GM18868 (cell line): ENCODE measurements at regions not wholly inside any gene's neighbourhood (a gene's known extent, or its start where the extent isn't known, plus 50 kb on each side); places are given as distances from the start of the nearest gene placed in this dataset.

Experiments used
- ATAC-seq: cut with Tn5 transposase; IDR thresholded peaks from one replicate; pipeline ENCODE4 v1.9.1; 2021; ENCODE audit warnings: mild to moderate bottlenecking, moderate library complexity; ENCODE audit not compliant: unreplicated experiment

DNA sequence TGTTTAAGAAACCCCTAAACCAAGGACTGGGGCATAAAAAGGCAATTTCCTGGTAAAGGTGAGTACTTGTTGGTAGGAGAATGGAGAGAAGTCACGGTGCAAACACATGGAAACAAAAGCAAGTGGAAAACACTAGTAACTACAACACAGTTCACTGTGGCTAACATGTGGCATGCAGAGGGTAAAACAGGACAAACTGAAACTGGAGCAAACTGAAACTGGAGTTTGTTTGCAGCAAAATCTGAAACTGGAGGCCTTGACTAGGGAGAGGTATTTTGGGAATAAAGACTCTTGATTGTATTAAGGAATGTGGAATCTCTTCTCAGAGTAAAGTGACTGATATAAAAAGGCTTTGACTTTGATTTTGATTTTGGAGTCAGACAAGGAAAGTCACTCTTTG is 376.3 kb upstream of the PRMT6 start:
- ATAC-seq = no peak

DNA sequence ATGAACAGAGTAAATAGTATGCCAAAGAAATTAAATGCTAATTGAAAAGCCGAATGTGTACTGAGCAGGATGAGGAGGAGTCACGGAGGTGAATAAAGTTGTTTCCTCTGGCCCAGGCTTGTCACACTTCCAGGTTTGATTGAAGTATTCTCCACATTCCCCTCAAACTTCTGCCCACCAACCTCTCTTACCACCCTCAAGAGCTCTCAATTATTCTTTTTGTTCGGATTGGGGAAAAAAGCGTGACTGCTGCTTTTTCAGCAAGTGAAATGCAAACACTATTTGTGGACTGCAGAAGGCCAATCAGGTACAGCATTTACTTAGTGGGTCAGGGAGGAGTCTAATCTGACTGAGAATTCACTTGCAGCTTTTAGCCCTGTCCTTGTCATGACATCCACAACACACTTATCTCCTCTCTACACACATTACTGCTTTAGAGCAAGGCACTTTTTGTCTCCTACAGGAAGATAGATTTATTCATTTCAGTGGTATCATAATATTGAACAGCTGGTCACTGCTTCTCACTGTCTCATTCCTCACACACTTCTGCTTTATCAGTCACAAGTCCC is 375.6 kb upstream of the PRMT6 start:
- ATAC-seq = no peak

DNA sequence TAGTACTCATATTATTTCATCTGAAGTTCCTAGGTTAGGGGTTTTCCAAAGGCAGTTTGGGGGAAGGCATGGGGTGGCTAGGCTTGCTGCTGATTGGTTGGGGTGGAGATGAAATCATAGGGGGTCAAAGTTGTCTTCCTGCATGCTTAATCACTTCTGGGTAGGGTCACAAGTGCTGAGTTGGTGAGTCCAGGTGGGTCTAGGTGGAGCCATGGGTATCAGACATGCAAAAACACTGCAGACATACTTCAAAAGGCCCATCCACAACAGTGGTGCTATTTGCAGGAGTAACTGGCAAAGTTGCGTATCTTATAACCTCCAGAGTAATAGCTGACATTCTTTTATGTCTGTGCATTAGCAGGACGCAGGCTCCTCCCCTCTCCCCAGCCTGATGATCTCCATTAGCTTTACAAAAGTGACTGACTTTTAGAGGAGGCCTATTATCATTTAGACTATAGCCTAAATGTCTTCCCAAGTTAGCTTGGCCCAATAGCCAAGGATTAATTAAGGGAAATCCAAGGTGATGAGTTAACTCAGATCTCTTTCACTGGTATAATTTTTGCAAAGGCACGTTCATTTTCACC is 374.4 kb upstream of the PRMT6 start:
- ATAC-seq = no peak

DNA sequence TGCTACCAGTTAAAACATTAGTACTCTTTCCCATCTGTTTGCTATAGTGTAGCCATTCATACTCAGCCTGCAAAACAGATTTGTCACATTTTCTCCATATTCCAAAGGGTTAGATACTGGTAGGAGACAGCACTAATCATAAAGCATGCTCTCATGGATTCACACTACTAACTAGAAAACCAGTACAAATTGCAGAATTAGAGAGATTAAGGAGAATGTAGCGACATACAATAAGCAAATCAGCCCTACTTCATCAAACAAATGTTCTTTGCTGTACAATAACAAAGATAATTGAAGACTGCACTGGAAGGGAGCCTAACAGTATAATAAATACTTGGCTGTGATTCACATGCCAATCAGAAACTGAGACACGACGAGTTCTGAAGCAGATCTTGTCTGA is 368.0 kb upstream of the PRMT6 start:
- ATAC-seq = no peak

DNA sequence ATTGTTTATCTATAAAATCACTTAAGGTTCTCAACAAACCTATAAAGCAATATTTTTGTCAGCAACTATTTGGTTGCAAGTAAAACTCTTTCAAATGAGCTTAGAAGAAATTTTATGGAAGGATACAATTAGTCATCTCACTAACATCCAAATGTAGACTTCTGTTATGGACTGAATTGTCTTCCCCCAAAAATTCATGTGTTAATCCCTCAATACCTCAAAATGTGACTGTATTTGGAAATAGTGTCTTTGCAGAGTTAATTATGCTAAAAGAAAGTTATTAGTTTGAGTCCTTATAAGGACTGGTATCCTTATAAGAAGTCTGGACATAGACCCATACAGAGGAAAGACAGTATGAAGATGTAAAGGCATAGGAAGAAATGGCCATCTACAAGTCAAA is 357.8 kb upstream of the PRMT6 start:
- ATAC-seq = no peak

DNA sequence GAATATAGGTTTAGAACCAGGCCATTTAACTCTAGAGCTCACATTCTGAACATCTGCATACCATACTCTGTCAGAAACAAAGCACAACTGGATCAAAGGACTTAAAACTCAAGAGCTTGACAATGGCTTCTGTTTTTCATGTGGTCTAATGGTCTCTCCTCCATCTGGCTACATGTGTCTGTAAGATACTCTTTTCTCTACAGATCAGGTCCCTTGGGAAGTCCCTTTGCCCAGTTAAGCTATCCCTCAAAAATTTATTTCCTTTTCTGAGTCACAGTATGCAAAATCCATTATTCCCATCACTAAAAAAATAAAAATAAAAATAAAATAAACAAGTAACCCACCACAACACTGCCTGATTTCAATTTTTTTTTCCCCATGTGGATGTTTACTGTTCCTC is 357.0 kb upstream of the PRMT6 start:
- no peak for ATAC-seq

DNA sequence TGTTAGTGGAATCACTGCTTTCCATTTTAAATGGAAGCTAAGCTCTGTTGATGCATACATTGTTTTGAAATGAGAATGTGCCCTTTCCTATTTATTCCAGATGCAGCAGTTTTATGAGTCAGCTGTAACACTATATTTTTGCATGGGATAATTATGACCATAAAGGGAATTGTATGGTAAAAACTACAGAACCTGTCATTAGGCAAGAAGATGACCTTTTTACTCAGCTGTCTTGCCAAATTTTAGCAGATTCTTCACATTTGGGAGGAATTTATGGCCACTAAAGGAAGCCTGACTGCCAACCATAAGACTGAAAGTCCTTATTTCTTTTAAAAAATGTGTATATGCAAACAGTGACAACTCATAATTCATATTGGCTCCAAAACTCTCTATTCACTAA is 356.3 kb upstream of the PRMT6 start:
- ATAC-seq = no peak

DNA sequence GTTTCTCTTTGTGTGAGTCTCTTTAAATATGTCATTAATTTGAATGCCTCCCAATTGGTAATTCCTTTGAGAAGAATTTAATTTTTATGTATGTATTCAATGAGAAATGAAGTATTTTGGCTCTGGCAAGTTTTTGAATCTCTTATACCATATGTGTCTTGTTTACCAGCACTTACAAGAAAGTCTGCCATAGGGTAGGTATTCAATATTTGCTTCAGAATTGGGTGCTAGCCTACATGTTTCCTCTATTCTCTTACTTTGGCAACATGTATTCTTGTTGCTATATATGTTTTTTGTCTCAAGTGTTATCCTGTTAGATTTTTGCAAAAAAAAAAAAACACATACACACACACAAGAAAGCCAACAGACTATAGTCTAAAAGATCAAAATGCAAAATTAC is 350.5 kb upstream of the PRMT6 start:
- ATAC-seq = no peak

DNA sequence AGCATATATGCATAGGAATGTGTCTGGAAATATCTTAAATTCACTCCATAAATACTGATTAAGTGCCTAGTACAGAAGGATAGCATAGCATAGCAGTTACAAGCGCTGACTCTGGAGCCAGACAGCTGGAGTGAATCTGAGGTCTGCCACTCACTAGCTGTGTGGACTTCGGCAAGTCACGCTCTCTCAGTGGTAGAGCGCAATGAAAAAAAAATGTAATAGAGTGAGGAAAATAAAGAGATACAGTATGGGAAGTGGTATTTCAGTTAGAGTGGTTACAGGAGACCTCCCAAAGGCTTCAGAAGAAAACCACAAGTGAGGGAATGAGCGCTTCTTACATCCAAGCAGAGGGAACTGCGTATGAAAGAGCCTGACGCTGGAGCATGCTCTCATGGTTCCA is 338.9 kb upstream of the PRMT6 start:
- ATAC-seq = no peak

DNA sequence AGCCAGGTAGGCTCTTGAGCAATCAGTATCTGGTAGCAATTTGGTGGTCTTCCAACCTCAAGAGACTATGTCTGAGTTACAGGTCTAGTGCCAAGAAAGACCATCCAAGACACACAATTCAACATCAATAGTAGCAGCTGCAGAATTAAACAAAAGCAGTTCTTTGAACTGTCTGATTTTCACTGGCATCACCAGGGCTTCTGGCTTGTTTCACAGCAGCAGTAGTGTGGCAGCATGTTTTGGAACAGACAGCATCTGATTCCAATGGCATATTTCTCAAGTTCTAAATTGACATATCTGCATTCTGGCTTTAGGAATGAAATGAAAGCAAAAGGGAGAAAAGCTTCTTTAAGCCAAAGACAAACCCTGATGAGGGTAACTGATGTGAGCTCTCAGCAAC is 334.7 kb upstream of the PRMT6 start:
- no peak for ATAC-seq

DNA sequence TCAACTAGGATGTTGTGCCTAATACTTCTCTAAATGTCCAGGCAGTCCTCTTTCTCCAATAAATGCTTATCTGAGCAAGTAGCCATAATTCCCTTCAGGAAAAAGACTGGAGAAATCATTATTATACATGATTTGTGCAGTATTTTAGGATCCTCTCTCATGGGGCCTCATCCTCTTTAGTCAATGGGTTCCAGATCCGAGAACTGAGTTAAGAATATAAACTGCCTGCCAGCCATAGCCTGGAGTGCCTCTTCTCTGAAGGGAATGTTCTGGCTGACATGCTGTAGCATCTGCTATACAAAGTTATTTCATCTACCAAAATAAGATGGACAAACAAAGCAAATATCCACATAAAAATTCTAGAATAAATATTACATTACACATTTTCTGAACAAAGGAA is 334.0 kb upstream of the PRMT6 start:
- no peak for ATAC-seq

DNA sequence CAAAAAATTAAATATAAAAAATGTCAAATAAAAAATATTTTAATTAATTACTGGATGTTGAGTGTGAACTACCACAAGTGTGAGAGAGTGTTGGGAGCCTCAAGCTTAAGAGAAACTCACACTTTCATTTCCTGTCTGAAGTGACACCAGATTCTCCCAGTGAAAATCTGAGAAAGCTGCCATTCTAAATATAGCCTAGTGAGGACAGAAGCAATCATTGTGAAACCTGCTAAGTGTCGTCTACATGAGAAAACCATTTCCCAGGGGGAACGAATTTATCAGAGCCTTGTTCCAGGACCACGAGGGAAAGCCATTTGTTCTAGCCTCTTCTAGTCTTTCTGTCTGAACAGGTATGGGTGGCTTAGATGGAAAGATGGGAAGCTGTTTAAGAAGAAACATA is 329.3 kb upstream of the PRMT6 start:
- ATAC-seq = peak; percentile 95

DNA sequence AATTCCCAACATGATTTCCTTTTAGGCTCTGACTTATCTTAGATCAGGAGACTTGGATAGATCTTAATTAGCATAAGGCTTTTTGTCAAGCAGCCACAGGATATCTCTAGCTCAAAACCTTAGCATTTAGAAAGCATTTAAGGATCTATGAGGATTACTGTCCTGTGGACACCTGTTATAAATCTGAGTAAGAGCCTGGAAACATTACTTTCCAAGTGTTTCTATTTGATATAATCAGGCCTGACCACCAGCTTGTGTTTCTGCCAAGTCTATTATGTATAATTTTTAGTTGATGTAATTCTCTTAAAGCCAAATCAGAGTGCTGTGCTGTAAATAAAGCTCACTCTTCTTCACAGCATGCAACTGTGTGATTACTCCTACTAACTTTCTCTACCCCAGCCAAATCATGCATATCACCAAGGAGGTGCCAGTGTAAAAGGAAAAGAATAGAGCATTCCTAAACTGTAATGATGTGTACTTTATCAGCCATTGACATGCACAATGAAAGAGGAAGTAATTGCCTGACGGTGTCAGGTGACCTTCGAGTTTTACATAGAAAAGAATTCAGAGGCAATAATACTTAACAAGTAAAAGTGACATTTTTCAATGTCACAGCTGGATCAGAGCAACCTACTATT is 309.9 kb upstream of the PRMT6 start:
- ATAC-seq = no peak

DNA sequence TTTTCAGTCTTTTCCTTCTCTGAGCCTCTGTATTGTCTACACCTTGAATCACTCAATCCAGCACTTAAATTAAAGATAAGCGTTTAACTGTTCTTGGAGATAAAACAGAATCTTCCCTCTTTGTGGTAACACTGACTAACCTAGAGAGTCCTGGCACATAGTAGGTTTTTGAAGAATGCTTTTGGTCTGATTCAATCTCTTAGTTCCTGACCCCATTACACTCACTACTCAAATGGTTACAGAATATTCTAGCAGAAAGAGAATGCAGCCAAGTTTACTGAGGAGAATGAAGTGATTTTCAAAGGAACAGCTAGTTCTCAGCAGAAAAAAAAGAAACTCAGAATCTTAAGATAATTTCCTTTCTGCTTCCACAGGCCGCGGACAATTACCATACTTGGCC is 309.2 kb upstream of the PRMT6 start:
- ATAC-seq = no peak

DNA sequence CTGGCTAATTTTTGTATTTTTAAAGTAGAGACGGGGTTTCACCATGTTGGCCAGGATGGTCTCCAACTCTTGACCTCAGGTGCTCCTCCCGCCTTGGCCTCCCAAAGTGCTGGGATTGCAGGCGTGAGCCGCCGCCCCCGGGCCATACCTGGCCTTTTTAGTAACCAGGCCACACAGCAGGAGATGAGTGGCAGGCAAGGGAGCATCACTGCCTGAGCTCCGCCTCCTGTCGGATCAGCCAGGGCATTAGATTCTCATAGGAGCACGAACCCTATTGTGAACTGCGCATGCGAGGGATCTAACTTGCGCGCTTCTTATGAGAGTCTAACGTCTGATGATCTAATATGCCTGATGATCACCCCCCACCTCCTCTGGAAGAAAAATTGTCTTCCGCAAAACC is 308.7 kb upstream of the PRMT6 start:
- ATAC-seq = no peak

DNA sequence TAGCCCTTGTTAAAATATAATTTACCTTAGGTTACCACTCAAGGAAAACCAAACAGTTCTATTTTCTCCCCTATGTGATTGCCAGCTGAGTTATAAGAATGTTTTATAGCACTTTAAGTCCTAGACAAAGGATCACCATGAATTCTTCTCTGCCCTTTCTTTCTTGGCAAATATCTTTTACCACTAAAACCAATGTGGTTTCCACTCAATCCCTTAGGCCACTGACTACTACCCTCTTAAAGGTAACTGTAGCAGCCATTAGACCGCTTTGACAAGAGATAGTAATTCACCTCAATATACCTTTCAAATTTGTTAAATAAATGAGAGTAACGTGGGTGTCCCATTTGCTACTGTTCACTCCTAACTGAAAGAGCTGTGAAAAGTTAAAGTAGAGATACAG is 307.9 kb upstream of the PRMT6 start:
- no peak for ATAC-seq

DNA sequence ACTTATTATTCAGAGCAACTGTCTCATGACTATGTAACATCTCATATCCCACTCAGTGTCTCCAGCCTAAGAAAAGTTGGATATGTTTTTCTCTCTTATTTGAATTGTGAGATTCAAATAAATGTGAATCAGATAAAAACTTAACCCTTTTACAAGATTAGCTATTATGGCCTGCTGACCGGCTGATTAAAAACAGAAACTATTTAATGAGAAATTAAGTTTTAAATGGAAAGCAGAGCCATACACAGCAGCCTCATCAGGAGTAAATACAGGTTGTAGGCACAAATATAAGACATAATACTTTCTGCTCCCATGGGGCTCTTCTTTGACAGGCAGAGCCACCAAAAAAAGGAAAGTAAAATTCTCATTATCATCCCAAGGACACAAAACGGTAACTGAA is 307.0 kb upstream of the PRMT6 start:
- ATAC-seq = no peak

DNA sequence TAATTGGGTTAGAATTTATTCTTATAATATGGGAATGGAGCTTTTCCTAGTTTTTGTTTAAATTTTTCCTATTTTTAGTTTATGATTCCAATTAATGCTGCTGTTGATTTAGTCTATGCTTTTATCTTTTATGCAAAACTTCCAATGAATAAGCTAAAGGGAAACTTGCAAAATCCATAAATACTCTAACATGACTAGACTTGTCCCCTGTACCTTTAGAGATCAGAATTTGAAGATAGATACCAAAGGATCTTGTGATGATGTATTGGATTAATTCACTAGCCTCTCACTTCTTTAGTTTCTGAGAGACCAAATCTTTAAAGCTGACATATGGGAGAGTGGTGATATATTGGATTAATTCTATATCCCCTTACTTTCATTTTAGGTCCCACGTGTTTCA is 306.6 kb upstream of the PRMT6 start:
- no peak for ATAC-seq

DNA sequence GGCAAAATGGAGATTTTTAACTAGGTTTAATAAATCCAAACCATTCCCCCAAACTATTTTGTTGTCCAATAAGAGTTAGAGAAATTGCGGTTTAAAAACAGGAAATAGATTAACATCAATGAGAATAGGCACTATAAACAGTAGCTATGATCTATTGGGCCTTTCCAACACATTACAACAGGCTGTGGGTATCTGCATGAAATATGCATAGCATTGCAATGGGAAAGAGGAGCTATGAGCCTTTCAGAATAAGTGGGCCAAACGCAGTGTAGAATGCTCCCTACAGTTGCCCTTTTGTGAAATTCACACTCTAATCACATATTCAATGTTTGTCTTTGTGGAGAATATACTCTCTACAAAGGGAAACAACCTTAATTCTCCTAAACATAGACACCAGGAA is 305.5 kb upstream of the PRMT6 start:
- ATAC-seq = no peak

DNA sequence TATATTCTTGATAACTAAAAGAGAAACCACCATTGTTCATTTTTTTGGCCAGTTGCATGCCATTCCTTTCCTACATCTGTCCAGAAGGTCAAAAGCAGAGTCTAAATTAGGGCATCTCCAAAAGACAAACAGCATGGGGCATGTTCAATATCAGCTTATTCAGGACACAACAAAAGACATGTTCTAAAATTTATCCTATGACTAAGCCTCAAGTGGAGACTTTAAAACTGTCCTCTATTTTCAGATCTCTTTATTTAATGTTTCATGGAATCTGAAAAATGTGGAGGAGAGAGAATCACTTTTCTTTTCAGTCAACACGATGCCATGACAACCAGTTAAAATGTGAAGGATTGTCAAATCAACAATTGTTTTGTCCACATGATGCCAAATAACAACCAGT is 303.4 kb upstream of the PRMT6 start:
- no peak for ATAC-seq

DNA sequence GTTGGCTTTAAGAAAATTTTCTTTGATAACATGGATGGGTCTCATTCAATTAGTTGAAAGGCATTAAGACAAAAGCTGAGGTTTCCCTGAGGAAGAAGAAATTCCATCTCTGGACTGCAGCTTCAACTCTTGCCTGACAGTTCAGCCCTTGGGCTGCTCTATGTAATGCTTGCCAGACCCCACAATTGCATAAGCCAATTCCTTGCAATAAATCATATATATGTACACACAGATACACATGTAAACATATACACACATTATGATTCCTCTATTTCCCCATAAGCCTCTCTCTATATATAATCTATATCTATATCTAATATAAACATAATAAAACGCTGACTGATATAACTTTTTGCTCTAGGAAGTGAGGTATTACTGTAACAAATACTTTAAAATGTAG is 301.5 kb upstream of the PRMT6 start:
- no peak for ATAC-seq

DNA sequence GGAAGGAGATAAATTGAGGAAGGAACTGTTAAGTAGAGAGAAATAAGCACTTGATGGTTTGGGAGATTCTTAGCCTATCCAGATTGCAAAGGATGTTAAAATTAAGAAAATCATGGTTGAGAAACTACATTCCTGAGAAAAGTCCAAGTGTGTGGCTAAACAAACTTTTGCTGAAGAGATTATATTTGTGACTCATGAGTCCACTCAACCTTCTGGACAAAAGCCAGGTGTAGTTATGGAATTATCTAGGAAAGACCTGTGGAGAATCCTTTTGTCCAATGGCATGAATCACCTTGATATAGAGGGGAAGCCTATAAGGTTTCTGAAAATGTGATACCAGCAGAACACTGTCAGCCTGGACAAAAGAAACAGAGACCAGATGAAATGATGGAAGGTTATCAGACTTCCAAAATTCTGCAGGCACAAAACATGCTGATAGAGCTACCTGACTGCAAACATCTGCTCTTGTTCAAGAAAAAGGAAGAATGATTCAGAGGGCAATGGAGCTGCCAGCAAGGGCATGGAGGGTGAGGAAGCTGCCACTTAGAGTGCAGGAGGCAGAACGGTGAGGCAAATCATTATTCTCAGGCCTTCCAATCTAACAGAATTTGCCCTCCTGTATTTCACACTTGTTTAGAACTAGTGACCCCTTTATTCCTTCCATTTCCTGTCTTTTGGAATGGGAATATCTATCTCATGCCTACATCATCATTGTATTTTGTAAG is 300.6 kb upstream of the PRMT6 start:
- no peak for ATAC-seq
